Suppressor macrophage treated with lipopolysaccharide for 1 hour (primary cell): ENCODE measurements at regions not wholly inside any gene's neighbourhood (a gene's known extent, or its start where the extent isn't known, plus 50 kb on each side); places are given as distances from the start of the nearest gene placed in this dataset.
"Not testable (repeated sequence)": the region's sequence is repeated elsewhere in the genome, so short reads cannot be mapped to it uniquely, and the experiment has no call there.

ENCODE experiments used
- DNase-seq, 3 donors: peaks; one replicate each; pipeline ENCODE4 v3.0.0-alpha.2; 2020 to 2022

DNA sequence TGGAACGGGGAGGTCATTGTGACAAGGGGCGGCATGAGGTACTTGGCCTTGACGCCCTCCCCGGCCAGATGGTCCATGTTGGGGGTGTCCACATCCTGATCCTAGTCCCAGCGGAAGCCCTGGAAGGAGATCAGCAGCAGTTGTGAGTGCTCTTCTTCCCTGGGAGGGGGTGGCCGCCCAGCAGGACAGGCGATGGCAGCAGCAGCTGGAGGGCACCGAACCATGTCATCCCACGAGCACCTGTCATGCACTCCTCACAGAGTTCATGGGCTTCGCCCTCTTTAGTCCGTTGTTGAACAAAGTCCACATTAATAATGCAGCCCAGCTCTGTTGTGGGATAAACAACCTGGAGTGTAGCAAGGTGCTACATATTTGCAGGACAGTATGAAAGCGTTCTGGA is 130.7 kb downstream of the UNC93B1 start:
- not testable (repeated sequence) for DNase-seq

DNA sequence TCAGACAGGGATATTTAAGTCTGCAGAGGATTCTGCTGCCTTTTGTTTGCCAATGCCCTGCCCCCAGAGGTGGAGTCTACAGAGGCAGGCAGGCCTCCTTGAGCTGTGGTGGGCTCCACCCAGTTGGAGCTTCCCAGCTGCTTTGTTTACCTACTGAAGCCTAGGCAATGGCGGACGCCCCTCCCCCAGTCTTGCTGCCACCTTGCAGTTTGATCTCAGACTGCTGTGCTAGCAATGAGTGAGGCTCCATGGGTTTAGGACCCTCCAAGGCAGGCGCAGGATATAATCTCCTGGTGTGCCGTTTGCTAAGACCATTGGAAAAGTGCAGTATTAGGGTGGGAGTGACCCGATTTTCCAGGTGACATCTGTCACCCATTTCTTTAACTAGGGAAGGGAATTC is 132.7 kb downstream of the UNC93B1 start:
- DNase-seq = not testable (repeated sequence)

DNA sequence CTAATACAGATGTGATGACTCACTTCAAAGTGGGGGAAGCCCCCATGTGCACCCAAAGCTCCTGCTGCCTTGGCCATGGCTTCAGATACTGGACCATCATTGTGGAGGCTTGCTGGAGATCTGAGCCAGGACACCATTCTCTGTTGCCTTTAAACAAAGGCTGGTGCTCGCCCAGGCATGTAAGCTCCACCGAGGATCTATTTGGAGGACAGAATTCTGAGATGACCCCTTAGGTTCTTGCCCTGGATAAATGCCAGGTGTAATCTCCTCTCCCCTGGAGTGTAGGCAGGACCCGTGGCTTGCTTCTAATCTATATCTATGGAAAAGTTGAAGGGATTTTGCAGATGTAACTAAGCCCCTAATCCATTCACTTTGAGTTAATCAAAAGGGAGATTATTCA is 141.0 kb downstream of the UNC93B1 start:
- DNase-seq = not testable (repeated sequence)

DNA sequence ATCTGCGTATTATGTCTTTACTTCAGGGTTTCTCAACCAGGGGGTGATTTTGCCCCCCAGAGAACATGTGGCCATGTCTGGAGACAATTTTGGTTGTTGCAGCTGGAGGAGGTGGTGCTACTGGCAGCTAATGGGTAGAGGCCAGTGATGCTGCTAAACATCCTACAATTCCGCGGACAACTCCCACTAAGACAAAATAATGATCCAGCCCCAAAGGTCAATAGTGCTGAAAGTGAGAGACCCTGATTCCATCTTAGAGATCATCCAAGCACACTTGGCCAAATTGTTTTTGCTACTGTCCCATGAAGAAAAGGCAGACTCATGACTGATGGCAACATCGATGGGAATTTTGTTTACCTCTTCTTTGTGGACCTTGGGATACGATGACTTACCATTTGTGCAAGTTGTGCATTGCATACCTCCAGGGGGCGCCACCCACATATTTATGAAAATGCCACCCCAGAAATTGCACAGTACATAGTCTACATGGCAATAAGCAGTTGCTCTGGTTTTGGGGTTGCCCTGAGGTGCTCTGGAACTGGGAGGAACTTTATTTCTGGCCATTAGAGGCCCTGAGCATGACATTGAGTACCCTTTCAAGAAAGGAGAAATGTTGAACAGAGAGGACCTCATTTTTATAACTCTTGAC is 144.3 kb downstream of the UNC93B1 start:
- DNase-seq = peak; percentile 6 to 31 (median 30)

DNA sequence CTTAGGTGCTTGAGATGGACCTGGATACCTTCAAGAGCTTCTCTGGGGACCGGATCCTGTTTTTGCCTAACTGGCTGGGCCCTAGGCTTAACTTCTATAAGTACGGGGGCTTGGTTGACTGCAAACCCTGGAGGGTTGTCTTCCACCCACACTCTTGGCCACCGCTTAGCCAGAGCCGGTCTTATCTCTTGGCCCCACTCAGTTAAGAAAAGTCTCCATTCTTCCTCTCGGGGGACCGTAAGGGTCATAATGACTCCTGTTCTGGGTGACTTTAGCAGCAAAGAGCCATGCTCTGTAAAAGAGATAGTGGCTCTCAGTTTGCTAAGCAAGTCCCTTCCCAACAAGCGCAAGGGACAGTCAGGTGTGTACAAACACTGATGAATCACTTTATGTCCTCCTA is 153.2 kb downstream of the UNC93B1 start:
- DNase-seq = not testable (repeated sequence)

DNA sequence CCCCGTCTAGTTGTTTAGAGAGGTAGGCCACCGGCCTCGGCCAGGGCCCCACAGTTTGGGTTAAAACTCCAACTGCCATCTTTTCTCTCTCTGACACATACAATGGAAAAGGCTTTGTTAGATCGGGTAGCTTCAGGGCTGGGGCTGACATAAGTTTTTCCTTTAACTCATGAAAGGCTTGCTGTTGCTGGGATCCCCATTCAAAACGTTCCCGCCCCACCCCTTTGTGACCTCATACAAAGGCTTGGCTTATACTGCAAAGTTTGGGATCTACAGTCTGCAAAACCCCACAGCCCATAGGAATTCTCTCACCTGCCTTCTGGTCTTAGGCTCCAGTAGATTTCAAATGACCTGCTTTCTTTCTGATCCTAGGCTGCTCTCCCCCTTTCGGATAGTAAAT is 154.1 kb downstream of the UNC93B1 start:
- not testable (repeated sequence) for DNase-seq

DNA sequence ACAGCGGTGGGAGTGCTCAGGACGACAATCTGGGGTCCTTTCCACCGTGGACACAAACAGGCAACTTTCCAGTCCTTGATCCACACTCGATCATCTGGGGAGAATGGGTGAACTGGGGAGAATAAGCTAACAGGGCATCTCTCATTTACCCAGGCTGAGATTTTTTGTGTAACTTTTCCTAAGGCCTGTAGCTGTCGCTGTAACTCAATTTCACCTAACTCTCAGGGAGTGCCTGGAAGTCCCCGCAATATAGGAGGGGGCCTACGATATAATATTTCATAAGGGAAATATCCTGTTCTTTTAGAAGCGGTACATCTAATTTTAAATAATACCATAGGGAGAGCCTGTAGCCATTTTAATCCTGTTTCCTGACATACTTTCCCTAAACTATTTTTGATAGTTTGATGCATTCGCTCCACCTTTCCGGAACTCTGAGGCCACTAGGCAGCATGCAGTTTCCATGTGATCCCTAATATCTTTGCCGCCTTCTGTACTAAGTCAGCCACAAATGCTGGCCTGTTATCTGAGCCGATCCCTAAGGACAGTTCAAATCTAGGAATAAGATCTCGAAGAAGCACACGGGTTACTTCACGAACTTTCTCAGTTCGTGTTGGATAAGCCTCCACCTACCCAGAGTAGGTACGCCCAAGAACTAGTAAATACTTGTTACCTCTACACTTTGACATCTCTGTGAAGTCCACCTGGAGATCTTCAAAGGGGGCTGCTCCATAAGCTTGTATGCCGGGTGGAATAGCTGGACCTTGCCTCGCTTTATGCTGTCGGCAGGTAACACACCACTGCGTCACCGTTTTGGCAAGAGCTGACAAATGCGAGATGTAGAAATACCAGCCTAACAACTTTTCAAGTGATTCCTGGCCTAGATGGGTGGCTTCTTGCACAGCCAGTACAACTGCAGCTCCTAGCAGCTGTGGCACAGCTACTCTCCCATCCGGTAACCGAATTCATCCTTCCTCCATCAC is 155.7 kb downstream of the UNC93B1 start:
- peak in 2 of 3 donors; percentile 5 to 11 for DNase-seq

DNA sequence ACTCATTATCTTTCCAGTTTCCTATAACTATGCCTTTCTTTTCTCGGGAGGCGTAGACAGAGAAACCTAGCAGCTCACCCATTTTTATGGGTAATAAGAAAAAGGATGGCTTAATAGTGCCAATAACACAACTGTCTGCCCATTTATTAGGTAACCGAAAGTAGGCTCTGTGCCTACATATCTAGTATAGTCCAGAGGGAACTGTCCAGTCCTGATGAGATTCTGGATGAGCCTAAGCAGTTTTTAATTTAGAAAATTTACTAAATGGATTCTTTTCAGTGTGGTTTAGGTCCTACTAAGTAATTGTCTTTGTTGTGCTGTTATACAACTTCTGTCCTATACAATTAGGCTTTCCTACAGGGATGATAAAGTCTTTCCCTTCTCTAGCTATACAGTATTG is 157.6 kb downstream of the UNC93B1 start:
- not testable (repeated sequence) for DNase-seq

DNA sequence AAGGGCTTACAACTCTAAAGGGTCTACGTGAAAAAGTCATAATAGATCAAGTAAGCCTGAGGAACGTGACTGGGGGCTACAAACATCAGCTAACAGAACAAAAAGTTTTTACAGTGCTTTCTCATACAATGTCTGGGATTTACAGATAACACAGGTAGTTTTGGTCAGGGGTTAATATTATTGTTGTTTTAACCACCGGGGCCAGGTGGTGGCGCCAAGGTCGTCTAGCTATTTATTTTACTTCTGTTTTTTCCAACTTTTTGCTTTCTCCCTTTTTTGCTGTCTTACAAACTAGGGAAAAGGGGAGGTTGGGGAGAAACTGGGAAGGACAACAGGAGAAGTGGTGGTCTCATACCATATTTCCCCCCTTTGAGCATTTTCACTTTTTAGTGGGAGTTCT is 158.6 kb downstream of the UNC93B1 start:
- not testable (repeated sequence) for DNase-seq

DNA sequence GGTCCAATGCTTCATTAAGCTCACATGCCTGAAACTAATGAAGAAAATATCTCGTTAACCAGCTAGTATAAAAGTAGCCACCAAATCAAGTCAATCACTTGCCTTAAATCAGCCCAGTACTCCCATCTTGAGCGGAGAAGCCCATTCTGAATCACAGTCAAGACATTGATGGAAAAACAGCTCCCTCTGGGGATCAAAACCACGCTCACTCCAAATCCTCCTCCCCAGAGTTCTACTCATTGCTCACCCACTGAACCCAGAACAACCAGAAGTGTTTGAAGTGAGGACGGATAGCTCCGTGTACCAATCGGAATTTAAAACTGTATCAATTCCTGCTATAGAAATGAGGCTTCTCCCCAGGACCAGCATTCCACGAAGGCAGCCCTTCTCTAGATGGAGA is 163.3 kb downstream of the UNC93B1 start:
- not testable (repeated sequence) for DNase-seq

DNA sequence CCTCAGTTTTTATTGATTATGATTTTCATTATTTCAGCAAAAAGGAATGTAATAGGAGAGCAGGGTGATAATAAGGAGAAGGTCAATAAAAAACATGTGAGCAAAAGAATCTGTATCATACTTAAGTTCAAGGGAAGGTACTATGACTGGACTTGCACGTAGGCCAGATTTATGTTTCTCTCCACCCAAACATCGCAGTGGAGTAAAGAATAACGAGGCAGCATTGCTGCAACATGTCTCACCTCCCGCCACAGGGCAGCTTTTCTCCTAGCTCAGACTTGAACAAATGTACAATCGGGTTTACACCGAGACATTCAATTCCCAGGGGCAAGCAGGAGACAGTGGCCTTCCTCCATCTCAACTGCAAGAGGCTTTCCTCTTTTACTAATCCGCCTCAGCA is 155.7 kb upstream of the ALDH3B2 start:
- DNase-seq = not testable (repeated sequence)

DNA sequence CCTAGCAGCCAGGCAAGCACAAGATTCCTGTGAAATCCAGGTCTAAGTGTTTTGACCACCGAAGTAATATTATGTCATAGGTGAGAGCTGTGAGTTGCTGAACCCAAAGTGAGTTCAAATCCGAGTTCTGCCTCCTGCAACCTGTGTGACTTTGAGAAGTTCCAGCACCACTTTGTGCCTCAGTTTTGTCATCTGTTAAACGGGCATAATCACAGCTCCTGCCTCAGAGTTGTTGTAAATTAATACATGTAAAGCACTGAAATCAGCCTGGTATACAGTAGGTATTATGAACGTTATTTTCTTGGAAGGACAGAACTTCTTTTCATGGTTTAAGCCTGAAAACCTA is 152.5 kb upstream of the ALDH3B2 start:
- DNase-seq = not testable (repeated sequence)

DNA sequence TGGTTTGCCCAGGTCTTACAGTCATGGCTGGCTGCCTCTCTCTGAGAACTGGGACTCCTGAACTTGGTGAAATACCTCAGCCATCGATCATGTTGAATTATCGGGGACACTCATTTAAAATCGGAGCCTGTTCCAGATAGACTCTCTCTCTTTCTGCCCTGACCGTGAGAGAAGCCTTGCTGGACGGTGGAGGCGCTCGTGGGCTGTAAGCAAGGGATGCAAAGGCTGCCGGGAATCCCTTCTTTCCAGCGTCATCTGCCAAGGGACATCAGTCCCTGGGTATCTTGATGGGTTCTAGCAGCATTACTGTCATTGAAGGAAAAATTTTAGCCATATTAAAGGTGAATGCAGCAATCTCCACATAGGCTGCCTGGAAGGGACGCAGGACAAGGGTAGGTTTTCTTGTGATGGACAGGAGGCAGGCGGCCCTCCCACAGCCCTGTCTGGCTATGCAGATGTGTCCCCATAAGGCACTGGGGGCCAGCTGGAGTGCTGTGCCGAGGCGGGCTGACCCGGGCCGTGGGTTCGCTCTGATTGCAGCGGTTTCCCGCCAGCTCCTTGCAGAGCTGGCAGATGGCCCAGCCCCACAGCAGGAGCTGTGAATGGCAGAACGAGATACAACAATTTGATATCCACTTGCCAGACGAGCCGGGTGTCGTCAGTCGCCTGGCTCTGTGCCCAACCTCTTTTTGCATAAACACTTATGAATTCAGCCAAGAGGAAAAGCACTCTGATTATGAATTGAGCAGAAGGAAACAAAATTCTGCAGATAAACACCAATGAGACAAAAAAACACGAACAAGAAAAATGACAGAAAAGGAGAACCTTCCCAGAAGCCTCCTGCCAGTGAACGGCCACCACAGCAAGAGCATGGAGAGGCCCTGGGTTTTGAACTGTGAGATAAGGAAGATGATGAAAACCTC is 151.9 kb upstream of the ALDH3B2 start:
- not testable (repeated sequence) for DNase-seq

DNA sequence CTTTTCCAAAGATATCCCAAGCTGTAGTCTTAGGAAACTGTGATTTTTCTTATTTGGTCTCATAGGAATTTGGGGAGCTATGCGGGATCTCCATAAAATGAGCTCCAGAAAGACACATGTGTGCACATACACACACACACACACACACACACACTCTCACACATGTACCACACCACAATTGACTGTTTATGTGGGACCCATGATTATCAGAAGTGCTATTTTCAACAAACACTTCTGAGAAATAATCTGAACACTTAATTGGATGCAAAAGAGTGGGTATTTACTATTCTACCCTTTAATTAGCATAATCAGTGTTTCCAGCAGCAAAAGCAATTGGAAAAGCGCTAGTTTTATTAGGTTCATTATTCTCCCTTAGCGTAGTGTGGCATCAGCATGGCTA is 150.4 kb upstream of the ALDH3B2 start:
- not testable (repeated sequence) for DNase-seq

DNA sequence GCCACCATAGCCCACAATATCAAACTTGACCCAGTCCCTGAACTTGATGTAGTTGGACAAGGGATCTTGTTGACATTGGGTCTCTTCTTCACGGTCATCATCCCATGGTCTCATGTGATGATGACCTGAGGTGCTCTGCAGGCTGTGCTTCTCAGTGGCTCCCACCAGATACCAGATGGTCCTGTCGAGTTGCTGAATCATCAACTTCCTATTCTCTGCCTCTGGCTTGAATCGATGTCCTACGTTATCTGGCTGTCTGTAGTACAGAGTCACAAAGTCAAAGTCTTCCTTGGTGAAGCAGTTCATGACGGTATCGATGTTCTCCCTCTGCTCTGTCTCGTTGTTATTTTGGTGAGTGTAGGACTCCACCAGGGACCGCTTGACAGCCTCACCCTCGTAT is 145.7 kb upstream of the ALDH3B2 start:
- DNase-seq = no peak

DNA sequence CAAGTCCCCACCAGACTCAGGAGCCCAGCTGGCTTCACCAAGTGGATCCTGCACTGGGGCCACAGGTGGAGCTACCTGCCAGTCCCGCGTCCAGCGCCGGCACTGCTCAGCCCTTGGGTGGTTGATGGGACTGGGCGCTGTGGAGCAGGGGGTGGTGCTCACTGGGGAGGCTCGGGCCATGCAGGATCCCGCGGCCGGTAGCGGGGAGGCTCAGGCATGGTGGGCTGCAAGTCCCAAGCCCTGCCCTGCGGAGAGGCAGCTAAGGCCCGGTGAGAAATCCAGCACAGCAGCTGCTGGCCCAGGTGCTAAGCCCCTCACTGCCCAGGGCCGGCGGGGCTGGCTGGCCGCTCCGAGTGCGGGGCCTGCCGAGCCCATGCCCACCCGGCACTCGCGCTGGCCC is 143.1 kb upstream of the ALDH3B2 start:
- DNase-seq = not testable (repeated sequence)

DNA sequence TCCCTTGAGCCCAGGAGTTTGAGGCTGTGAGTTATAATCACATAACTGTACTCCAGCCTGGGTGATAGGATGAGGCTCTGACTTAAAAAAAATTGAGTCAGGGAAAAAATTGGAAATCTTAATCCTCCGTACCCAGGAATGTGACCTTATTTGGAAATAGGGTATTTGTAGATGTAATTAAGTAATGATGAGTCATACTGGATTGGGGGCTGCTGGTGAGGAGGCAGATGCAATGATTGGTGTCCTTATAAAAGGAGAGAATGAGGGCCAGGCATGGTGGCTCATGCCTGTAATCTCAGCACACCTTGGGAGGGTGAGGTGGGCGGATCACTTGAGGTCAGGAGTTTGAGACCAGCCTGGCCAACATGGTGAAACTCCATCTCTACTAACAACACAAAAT is 134.9 kb upstream of the ALDH3B2 start:
- DNase-seq = not testable (repeated sequence)

DNA sequence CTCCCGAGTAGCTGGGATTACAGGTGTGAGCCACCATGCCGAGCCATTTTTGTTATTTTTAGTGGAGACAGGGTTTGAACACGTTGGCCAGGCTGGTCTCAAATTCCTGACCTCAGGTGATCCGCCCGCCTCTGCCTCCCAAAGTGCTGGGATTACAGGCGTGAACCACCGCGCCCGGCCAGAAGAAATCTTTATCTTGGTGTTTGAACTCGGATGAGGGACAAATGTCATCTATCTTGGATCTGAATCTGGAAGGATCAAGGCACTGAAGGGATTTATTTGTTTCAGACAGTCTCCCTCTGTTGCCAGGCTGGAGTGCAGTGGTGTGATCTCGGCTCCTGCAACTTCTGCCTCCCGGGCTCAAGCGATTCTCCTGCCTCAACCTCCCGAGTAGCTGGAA is 133.5 kb upstream of the ALDH3B2 start:
- not testable (repeated sequence) for DNase-seq

DNA sequence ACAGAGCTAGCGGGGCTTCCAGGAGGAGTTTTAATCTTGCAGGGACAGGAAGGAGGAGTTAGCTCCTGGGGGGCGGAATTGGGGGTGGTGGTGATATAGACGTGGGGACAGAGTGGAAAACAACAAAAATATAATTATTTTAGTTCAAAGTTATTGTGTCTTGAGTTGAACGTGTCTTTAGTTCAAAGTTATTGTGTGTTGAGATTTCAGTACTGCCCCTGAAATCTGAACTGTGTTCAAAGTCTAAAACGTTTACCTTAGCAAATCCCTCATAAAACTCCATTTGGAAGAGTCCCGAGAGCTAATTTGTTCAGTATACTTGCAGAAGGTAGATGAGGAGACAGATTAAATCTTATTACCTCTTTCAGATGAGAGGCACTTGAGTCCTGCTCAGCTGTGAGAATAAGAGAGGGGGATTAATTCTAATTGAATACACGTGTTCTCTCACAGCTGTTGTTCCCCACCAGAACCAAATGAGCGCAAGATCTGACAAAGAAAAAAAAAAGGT is 132.4 kb upstream of the ALDH3B2 start:
- not testable (repeated sequence) for DNase-seq

DNA sequence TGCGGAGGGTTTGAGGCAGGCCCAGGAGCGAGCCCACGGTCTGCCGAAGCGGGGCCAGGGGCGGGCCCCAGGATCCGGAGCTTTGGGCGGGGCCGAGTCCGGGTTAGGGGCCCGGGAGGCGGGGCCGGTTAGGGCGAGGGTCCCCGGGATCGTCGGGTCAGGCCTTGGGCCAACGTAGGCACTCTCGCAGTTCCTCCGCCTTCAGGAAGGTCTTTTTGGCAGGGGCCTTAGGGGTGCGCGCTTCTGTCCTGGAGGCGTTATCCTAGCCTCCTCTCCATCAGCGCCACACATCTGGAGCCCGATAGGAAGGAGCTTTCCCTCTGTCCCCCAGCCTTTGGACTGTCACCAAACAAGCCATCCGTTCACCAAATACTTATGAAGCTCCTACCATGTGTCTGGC is 131.8 kb upstream of the ALDH3B2 start:
- DNase-seq = peak in 1 of 3 donors; percentile 14

DNA sequence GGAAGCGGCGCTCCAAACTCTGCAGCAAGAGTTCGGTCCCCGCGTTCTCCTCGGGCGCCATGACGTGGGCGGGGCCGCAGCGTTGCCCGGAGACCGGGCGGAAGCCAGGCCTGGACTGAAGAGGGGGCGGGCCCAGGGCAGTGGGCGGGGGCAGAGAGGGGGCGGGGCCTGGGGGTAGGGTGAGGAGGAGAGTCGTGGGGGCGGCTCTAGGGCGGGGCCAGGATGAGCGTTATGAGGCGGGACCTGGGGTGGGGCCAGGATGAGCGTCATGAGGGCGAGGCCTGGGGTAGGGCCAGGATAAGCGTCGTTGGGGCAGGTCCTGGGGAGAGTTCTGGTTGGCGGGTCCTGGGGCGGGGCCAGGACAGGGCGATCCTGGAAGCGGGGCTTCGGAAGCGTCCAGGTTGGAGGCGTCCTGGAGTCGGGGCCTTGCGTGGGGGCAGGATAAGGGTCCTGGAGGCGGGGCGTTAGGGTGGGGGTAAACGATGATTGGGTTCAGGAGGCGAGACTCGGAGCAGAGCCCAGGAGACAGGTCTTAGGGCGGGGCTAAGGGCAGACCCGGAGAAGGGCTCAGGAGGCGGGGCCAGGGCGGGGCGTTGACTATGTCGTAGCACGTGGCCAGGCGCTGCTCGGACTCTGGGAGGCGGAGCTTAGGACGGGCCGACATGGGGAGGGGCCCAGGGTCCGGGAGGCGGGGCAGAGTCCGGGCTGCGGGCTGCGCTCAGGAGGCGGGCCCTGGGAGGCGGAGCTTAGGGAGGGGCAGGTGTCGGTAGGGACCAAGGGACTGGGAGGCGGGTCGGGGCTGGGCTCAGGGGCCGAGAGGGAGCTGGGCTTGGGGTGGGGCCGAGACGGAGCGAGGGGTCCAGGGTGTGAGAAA is 131.1 kb upstream of the ALDH3B2 start:
- DNase-seq = peak; percentile 94 to 97 (median 94)
